ENCODE measurements at regions not wholly inside any gene's neighbourhood (a gene's known extent, or its start where the extent isn't known, plus 50 kb on each side); places are given as distances from the start of the nearest gene placed in this dataset.
"Not testable (repeated sequence)": the region's sequence is repeated elsewhere in the genome, so short reads cannot be mapped to it uniquely, and the experiment has no call there.

DNA sequence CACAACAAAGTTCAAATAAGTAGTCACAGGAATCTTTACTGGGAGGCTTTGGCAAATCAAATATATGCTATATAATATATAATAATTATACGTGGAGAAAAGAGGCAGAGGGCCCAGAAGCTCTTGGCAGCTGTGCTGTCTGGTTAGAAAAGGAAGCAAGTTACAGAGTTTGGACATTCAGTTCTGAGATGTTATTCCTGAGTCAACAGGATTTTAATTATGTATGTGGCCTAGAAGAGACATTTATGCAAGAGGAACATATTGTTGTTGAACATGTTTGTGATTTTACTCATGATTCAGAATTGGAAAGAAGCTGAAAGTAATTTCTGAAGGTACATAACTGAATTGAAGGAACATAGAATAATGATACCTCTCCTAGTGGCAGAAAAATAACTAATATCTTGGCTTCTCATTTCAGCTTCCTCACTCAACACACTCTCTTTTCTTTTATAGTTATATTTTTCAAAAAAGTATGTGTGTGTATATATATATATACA, 79.7 kb upstream of the GPR89A start:
- peaks cover 10 to 13% of the 10 kb centered on the region in 2 donors for H3K27me3 Mint-ChIP-seq (ENCODE audit: low read depth in 2 of 2)
- no CpG with 5 or more reads among the region's 1 CpG for WGBS (ENCODE audit: insufficient coverage)
- H3K27me3 ChIP-seq (ENCODE audit: control insufficient read depth, insufficient read depth, low read length); H3K4me1 Mint-ChIP-seq; DNase-seq; H3K4me1 ChIP-seq (ENCODE audit: control insufficient read depth, insufficient read depth, low read length); H3K4me3 Mint-ChIP-seq; ATAC-seq; intact Hi-C loops (cut with micrococcal nuclease); H3K36me3 ChIP-seq (ENCODE audit: control insufficient read depth, insufficient read depth, low read length); H3K27ac ChIP-seq (ENCODE audit: low read length); H3K9me3 ChIP-seq (ENCODE audit: control insufficient read depth, insufficient read depth, low read length); H3K27ac Mint-ChIP-seq; H3K36me3 Mint-ChIP-seq; H3K9me3 Mint-ChIP-seq; H3K4me3 ChIP-seq (ENCODE audit: low read length): not testable (repeated sequence)

DNA sequence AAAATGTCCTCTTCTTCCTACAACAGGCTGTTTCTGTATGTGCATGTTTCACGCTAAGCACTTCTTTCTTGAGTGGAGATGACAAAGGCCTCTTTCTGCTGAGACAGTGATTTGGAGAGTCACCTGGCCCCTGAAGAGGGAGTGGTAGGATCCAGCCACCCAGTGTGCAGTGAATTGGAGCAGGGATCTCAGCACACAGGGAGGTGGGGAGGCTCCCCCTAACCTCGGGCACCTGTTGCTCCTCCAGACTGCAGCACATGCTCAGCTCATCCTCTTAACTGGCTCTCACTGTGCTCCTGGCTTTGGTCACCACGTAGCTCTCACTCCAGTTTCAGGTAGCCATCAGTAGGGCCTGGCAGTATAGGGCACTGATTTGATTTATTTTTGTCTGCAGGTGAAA, 87.6 kb upstream of the GPR89A start:
- H3K4me1 Mint-ChIP-seq; H3K9me3 ChIP-seq (ENCODE audit: control insufficient read depth, insufficient read depth, low read length); DNase-seq; H3K36me3 Mint-ChIP-seq; intact Hi-C loops (cut with micrococcal nuclease); H3K4me3 ChIP-seq (ENCODE audit: low read length); H3K27ac ChIP-seq (ENCODE audit: low read length); H3K36me3 ChIP-seq (ENCODE audit: control insufficient read depth, insufficient read depth, low read length); H3K9me3 Mint-ChIP-seq; H3K27ac Mint-ChIP-seq; H3K4me1 ChIP-seq (ENCODE audit: control insufficient read depth, insufficient read depth, low read length); ATAC-seq; H3K27me3 ChIP-seq (ENCODE audit: control insufficient read depth, insufficient read depth, low read length); H3K4me3 Mint-ChIP-seq: not testable (repeated sequence)
- H3K27me3 Mint-ChIP-seq (ENCODE audit: low read depth in 2 of 2), result peaks cover 11 to 22% of the 10 kb centered on the region in 2 donors
- 74% methylated on average over 3 of the region's 3 CpGs for WGBS (ENCODE audit: insufficient coverage)

DNA sequence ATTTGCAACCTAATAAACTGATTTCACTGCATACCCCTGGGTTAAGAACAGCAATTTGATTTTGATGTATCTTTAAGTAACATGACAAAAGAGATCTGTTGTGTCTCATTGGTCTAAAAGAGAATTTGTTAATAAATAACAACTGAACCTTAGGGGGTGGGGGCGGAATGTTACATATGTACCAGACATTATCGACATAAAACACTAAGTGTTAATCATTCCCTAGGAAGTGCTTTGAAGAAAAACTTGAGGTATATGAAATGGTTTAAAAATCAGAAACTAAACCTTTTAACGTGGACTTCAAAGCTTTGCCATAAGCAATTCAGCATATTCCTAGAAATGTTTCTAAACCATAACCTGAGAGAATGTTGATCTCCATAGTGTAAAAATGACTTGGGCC, 88.5 kb upstream of the GPR89A start:
- H3K36me3 ChIP-seq (ENCODE audit: control insufficient read depth, insufficient read depth, low read length); H3K27ac Mint-ChIP-seq; intact Hi-C loops (cut with micrococcal nuclease); DNase-seq; H3K36me3 Mint-ChIP-seq; H3K4me1 ChIP-seq (ENCODE audit: control insufficient read depth, insufficient read depth, low read length); H3K9me3 Mint-ChIP-seq; H3K27me3 ChIP-seq (ENCODE audit: control insufficient read depth, insufficient read depth, low read length); H3K4me3 ChIP-seq (ENCODE audit: low read length); ATAC-seq; H3K27ac ChIP-seq (ENCODE audit: low read length); H3K4me1 Mint-ChIP-seq; H3K9me3 ChIP-seq (ENCODE audit: control insufficient read depth, insufficient read depth, low read length); H3K4me3 Mint-ChIP-seq: not testable (repeated sequence)
- peaks cover 11 to 19% of the 10 kb centered on the region in 2 donors for H3K27me3 Mint-ChIP-seq (ENCODE audit: low read depth in 2 of 2)
- WGBS (ENCODE audit: insufficient coverage), result 70% methylated on average over 2 of the region's 3 CpGs

DNA sequence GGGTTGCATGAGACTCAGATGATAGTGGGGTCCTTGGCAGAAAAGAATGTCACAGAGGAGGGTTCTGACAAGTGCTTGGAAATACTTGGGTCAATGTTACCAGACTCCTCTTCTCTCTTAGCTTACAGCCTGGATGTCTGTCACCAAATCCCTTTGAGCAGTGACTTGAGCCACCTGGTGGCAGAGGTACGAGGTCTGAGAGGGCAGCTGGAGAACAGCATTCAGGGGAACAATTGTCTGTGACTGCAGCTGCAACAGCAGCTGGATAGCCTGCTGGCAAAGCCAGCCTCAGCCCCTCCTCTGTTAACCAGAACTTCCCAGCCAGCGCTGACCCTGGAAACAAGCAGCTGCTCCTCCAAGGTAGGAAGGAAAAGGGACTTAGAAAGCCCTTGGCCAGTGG, 87.6 kb upstream of the NBPF20 start:
- ATAC-seq; H3K27me3 Mint-ChIP-seq (ENCODE audit: low read depth in 2 of 2); H3K36me3 ChIP-seq (ENCODE audit: control insufficient read depth, insufficient read depth, low read length); H3K4me3 Mint-ChIP-seq; intact Hi-C loops (cut with micrococcal nuclease); H3K27ac Mint-ChIP-seq; H3K9me3 ChIP-seq (ENCODE audit: control insufficient read depth, insufficient read depth, low read length); H3K36me3 Mint-ChIP-seq; H3K4me3 ChIP-seq (ENCODE audit: low read length); H3K9me3 Mint-ChIP-seq; DNase-seq; H3K27ac ChIP-seq (ENCODE audit: low read length); H3K4me1 ChIP-seq (ENCODE audit: control insufficient read depth, insufficient read depth, low read length); H3K27me3 ChIP-seq (ENCODE audit: control insufficient read depth, insufficient read depth, low read length); H3K4me1 Mint-ChIP-seq: not testable (repeated sequence)
- 0% methylated on average over 1 of the region's 2 CpGs for WGBS (ENCODE audit: insufficient coverage)

DNA sequence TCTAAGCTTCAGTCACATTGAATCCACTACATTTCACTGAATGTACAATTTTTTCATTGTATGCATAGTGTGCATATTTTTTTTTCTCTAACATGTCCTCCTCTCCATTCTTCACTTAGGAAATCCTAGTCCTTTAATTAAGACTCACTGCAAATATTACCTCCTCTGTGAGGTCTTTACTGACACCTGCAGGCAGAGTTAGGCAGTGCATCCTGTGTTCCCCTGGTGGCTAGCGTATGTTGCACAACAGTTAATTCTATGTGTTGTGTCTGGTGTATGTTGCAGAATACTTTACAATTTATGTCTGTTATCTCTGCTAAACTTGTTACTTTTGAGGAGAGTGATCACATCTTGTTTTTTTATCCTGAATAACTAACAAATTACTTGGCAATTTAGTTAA, 82.7 kb upstream of the NBPF20 start:
- H3K4me3 ChIP-seq (ENCODE audit: low read length); intact Hi-C loops (cut with micrococcal nuclease); H3K36me3 Mint-ChIP-seq; DNase-seq; H3K27ac ChIP-seq (ENCODE audit: low read length); H3K4me1 Mint-ChIP-seq; H3K36me3 ChIP-seq (ENCODE audit: control insufficient read depth, insufficient read depth, low read length); H3K27me3 Mint-ChIP-seq (ENCODE audit: low read depth in 2 of 2); H3K9me3 ChIP-seq (ENCODE audit: control insufficient read depth, insufficient read depth, low read length); H3K27ac Mint-ChIP-seq; H3K4me1 ChIP-seq (ENCODE audit: control insufficient read depth, insufficient read depth, low read length); H3K4me3 Mint-ChIP-seq; H3K9me3 Mint-ChIP-seq; H3K27me3 ChIP-seq (ENCODE audit: control insufficient read depth, insufficient read depth, low read length): not testable (repeated sequence)
- peak; percentile 74 to 85 (median 79) for ATAC-seq
- WGBS (ENCODE audit: insufficient coverage), result no CpG with 5 or more reads among the region's 1 CpG

DNA sequence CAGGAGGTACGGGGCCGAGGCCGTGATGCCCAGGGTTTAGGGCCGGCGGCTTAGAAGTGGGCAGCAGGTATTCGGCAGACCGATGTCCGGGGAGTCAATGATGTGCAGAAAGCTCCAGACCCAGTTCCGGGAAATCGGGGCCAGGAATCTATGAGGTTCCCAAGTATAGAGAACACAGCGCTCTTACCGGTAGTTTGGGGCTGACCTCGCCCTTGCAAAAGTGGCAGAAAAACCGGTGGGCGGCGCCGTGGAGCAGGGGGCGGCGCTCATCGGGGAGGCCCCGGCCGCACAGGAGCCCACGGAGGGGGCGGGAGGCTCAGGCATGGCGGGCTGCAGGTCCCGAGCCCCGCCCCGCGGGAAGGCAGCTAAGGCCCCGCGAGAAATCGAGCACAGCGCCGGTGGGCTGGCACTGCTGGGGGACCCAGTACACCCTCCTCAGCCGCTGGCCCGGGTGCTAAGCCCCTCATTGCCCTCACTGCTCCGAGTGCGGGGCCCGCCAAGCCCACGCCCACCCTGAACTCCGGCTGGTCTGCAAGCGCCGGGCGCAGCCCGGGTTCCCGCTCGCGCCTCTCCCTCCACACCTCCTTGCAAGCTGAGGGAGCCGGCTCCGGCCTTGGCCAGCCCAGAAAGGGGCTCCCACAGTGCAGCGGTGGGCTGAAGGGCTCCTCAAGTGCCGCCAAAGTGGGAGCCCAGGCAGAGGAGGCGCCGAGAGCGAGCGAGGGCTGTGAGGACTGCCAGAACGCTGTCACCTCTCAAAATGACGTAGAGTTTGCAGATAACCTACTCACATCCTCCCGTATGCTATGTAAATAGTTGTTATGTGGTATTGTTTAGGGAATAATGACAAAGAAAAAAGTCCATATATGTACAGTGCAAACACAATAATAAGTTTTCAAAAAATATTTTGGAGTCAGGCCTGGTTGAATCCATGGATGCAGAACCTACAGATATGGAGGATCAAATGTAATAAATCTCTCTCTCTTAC, 80.6 kb upstream of the NBPF20 start:
- H3K4me3 Mint-ChIP-seq; H3K9me3 ChIP-seq (ENCODE audit: control insufficient read depth, insufficient read depth, low read length); H3K27ac ChIP-seq (ENCODE audit: low read length); H3K4me1 ChIP-seq (ENCODE audit: control insufficient read depth, insufficient read depth, low read length); H3K4me3 ChIP-seq (ENCODE audit: low read length); H3K27me3 Mint-ChIP-seq (ENCODE audit: low read depth in 2 of 2); H3K36me3 ChIP-seq (ENCODE audit: control insufficient read depth, insufficient read depth, low read length); intact Hi-C loops (cut with micrococcal nuclease); H3K36me3 Mint-ChIP-seq; H3K9me3 Mint-ChIP-seq; H3K4me1 Mint-ChIP-seq; DNase-seq; H3K27me3 ChIP-seq (ENCODE audit: control insufficient read depth, insufficient read depth, low read length); H3K27ac Mint-ChIP-seq: not testable (repeated sequence)
- no CpG with 5 or more reads among the region's 59 CpGs for WGBS (ENCODE audit: insufficient coverage)
- ATAC-seq, result peak in 2 of 3 donors; percentile 48 to 53

DNA sequence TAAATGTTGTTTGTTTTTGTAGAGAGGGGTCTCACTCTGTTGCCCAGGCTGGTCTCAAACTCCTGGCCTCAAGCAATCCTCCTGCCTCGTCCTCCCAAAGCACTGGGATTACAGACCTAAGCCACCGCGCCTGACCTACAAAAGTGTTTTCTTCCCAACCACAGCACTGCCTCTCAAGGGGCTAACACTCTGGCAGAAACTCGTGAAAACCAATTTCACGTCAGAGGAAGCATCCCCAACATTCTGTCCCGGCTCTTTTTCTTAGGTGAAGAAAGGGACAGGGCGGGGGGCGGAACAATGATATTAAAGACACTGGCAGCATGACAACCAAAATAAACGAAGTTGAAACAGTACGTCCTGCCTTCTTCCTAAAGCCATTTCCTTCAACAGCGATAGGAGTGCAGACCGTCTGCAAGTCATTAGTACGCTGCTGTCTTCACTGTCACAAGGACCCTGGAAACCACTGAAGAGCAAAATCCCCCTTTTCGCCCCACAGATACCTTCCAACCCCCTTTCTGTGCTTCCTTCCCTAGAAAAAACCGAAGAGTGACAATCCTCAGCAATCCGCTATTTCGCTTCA, 79.5 kb upstream of the NBPF20 start:
- WGBS (ENCODE audit: insufficient coverage), result no CpG with 5 or more reads among the region's 17 CpGs
- H3K27ac ChIP-seq (ENCODE audit: low read length); H3K27me3 Mint-ChIP-seq (ENCODE audit: low read depth in 2 of 2); intact Hi-C loops (cut with micrococcal nuclease); H3K36me3 ChIP-seq (ENCODE audit: control insufficient read depth, insufficient read depth, low read length); DNase-seq; H3K36me3 Mint-ChIP-seq; H3K4me3 Mint-ChIP-seq; H3K4me3 ChIP-seq (ENCODE audit: low read length); H3K4me1 Mint-ChIP-seq; H3K27ac Mint-ChIP-seq; H3K9me3 ChIP-seq (ENCODE audit: control insufficient read depth, insufficient read depth, low read length); H3K27me3 ChIP-seq (ENCODE audit: control insufficient read depth, insufficient read depth, low read length); H3K4me1 ChIP-seq (ENCODE audit: control insufficient read depth, insufficient read depth, low read length); H3K9me3 Mint-ChIP-seq: not testable (repeated sequence)
- peak; percentile 42 to 69 (median 56) for ATAC-seq

All from natural killer cell (primary cell).